WTC11 (cell line): ENCODE measurements at regions not wholly inside any gene's neighbourhood (a gene's known extent, or its start where the extent isn't known, plus 50 kb on each side); places are given as distances from the start of the nearest gene placed in this dataset.

Source experiments
- ATF1 ChIP-seq: sonication (generic); formaldehyde crosslinking; IDR thresholded peaks from 2 replicates; pipeline ENCODE4 v1.8.1; 2023; ENCODE audit warnings: mild to moderate bottlenecking, moderate library complexity, missing genetic modification reagents
- ESRRA ChIP-seq: sonication (generic); formaldehyde crosslinking; IDR thresholded peaks from 2 replicates; pipeline ENCODE4 v1.8.1; 2022; ENCODE audit warnings: mild to moderate bottlenecking, missing genetic modification reagents, borderline replicate concordance
- NFE2L1 ChIP-seq: sonication (generic); formaldehyde crosslinking; IDR thresholded peaks from 2 replicates; pipeline ENCODE4 v1.8.1; 2023; ENCODE audit warnings: missing genetic modification reagents
- RELA ChIP-seq: sonication (generic); formaldehyde crosslinking; IDR thresholded peaks from 2 replicates; pipeline ENCODE4 v1.8.1; 2022; ENCODE audit warnings: missing genetic modification reagents, mild to moderate bottlenecking, borderline replicate concordance
- SMAD3 ChIP-seq: sonication (generic); formaldehyde crosslinking; IDR thresholded peaks from 2 replicates; pipeline ENCODE4 v1.8.0; 2022; ENCODE audit warnings: missing genetic modification reagents, mild to moderate bottlenecking, borderline replicate concordance
- TF ChIP-seq, protein P1 (sequence below): fragments of 200-600 bp; IDR thresholded peaks from 2 replicates; pipeline ENCODE4 v1.8.0; 2022; ENCODE audit warnings: antibody characterized with exemption
- TF ChIP-seq, protein P2 (sequence below): sonication (generic); formaldehyde crosslinking; IDR thresholded peaks from 2 replicates; pipeline ENCODE4 v1.8.1; 2023; ENCODE audit warnings: mild to moderate bottlenecking, missing genetic modification reagents
- TF ChIP-seq, protein P3 (sequence below): sonication (generic); formaldehyde crosslinking; IDR thresholded peaks from 2 replicates; pipeline ENCODE4 v1.8.0; 2022; ENCODE audit warnings: mild to moderate bottlenecking, missing genetic modification reagents
- TF ChIP-seq, protein P4 (sequence below): sonication (generic); formaldehyde crosslinking; IDR thresholded peaks from 2 replicates; pipeline ENCODE4 v1.8.1; 2023; ENCODE audit warnings: mild to moderate bottlenecking, missing genetic modification reagents, moderate library complexity
- TF ChIP-seq, protein P5 (sequence below): sonication (generic); formaldehyde crosslinking; IDR thresholded peaks from 2 replicates; pipeline ENCODE4 v1.8.1; 2022; ENCODE audit warnings: missing genetic modification reagents, borderline replicate concordance
- TF ChIP-seq, protein P6 (sequence below): sonication (generic); formaldehyde crosslinking; IDR thresholded peaks from 2 replicates; pipeline ENCODE4 v1.8.0; 2022; ENCODE audit warnings: mild to moderate bottlenecking, missing genetic modification reagents
- TF ChIP-seq, protein P7 (sequence below): fragments of 250-450 bp; sonication (Bioruptor Pico); IDR thresholded peaks from 2 replicates; pipeline ENCODE4 v1.9.0; 2021; ENCODE audit warnings: moderate library complexity, mild to moderate bottlenecking, inconsistent platforms, borderline replicate concordance

DNA sequence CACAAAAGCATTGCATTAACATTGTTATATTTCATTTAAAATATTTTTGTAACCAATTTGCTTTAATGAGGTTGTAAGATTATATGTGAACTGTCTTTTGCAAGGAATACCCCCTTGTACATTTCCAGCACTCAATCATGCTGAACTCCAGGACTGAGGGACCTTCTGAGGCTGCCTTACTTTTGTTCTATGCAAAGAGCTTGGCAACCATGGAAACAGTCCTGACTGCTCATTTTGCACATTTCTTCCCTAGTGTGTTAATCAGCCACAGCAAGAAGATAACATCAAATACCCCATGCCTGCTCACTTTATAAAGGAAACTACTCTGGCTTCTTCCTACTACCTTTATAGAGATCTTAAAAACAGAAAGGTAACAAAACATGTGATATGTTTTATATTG is 355.6 kb upstream of the IZUMO3 start:
- TF ChIP-seq ATF1 (CRISPR knock-in tag) (no peak), ESRRA (CRISPR knock-in tag) (no peak), SMAD3 (CRISPR knock-in tag) (no peak), RELA (CRISPR knock-in tag) (no peak), NFE2L1 (no peak)
- TF ChIP-seq, protein P1, sequence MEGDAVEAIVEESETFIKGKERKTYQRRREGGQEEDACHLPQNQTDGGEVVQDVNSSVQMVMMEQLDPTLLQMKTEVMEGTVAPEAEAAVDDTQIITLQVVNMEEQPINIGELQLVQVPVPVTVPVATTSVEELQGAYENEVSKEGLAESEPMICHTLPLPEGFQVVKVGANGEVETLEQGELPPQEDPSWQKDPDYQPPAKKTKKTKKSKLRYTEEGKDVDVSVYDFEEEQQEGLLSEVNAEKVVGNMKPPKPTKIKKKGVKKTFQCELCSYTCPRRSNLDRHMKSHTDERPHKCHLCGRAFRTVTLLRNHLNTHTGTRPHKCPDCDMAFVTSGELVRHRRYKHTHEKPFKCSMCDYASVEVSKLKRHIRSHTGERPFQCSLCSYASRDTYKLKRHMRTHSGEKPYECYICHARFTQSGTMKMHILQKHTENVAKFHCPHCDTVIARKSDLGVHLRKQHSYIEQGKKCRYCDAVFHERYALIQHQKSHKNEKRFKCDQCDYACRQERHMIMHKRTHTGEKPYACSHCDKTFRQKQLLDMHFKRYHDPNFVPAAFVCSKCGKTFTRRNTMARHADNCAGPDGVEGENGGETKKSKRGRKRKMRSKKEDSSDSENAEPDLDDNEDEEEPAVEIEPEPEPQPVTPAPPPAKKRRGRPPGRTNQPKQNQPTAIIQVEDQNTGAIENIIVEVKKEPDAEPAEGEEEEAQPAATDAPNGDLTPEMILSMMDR, result no peak
- TF ChIP-seq, protein P2, sequence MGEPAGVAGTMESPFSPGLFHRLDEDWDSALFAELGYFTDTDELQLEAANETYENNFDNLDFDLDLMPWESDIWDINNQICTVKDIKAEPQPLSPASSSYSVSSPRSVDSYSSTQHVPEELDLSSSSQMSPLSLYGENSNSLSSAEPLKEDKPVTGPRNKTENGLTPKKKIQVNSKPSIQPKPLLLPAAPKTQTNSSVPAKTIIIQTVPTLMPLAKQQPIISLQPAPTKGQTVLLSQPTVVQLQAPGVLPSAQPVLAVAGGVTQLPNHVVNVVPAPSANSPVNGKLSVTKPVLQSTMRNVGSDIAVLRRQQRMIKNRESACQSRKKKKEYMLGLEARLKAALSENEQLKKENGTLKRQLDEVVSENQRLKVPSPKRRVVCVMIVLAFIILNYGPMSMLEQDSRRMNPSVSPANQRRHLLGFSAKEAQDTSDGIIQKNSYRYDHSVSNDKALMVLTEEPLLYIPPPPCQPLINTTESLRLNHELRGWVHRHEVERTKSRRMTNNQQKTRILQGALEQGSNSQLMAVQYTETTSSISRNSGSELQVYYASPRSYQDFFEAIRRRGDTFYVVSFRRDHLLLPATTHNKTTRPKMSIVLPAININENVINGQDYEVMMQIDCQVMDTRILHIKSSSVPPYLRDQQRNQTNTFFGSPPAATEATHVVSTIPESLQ (CRISPR knock-in tag), result no peak
- TF ChIP-seq, protein P3, sequence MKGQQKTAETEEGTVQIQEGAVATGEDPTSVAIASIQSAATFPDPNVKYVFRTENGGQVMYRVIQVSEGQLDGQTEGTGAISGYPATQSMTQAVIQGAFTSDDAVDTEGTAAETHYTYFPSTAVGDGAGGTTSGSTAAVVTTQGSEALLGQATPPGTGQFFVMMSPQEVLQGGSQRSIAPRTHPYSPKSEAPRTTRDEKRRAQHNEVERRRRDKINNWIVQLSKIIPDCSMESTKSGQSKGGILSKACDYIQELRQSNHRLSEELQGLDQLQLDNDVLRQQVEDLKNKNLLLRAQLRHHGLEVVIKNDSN, result no peak
- TF ChIP-seq, protein P4, sequence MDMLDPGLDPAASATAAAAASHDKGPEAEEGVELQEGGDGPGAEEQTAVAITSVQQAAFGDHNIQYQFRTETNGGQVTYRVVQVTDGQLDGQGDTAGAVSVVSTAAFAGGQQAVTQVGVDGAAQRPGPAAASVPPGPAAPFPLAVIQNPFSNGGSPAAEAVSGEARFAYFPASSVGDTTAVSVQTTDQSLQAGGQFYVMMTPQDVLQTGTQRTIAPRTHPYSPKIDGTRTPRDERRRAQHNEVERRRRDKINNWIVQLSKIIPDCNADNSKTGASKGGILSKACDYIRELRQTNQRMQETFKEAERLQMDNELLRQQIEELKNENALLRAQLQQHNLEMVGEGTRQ (CRISPR knock-in tag), result no peak
- TF ChIP-seq, protein P5, sequence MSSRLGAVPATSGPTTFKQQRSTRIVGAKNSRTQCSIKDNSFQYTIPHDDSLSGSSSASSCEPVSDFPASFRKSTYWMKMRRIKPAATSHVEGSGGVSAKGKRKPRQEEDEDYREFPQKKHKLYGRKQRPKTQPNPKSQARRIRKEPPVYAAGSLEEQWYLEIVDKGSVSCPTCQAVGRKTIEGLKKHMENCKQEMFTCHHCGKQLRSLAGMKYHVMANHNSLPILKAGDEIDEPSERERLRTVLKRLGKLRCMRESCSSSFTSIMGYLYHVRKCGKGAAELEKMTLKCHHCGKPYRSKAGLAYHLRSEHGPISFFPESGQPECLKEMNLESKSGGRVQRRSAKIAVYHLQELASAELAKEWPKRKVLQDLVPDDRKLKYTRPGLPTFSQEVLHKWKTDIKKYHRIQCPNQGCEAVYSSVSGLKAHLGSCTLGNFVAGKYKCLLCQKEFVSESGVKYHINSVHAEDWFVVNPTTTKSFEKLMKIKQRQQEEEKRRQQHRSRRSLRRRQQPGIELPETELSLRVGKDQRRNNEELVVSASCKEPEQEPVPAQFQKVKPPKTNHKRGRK (CRISPR knock-in tag), result no peak
- TF ChIP-seq, protein P6, sequence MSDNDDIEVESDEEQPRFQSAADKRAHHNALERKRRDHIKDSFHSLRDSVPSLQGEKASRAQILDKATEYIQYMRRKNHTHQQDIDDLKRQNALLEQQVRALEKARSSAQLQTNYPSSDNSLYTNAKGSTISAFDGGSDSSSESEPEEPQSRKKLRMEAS (CRISPR knock-in tag), result no peak
- TF ChIP-seq, protein P7, sequence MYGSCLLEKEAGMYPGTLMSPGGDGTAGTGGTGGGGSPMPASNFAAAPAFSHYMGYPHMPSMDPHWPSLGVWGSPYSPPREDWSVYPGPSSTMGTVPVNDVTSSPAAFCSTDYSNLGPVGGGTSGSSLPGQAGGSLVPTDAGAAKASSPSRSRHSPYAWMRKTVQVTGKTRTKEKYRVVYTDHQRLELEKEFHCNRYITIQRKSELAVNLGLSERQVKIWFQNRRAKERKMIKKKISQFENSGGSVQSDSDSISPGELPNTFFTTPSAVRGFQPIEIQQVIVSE, result no peak
